ENCODE measurements at regions not wholly inside any gene's neighbourhood (a gene's known extent, or its start where the extent isn't known, plus 50 kb on each side); places are given as distances from the start of the nearest gene placed in this dataset.
"Not testable (repeated sequence)": the region's sequence is repeated elsewhere in the genome, so short reads cannot be mapped to it uniquely, and the experiment has no call there.

- no peak for DNase-seq
Measured at GRCh38 chr2:118607641-118608040, 239.8 kb downstream of the EN1 start.

DNA sequence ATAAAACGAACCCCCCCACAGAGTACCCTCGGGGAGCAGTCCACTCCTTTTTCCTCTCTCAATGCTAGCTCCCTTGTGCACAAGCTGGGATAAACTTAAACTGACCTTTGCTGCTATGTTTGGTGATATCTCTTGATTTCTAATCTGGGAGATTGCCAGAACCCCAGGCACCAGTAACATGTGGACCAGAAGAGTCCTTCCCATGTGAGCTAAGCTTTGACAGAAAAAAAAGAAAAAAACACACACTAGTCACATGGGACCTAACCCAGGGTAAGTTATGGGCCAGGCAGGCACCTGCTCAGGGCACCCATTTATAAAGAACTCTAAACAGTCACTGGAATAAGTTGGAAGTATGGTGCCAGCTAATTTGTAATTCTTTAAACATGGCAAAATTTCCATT, 242.6 kb downstream of the EN1 start:
- DNase-seq, result no peak

GRCh38 chr2:118604371-118604770, 243.1 kb downstream of the EN1 start:
- DNase-seq, result no peak

DNA sequence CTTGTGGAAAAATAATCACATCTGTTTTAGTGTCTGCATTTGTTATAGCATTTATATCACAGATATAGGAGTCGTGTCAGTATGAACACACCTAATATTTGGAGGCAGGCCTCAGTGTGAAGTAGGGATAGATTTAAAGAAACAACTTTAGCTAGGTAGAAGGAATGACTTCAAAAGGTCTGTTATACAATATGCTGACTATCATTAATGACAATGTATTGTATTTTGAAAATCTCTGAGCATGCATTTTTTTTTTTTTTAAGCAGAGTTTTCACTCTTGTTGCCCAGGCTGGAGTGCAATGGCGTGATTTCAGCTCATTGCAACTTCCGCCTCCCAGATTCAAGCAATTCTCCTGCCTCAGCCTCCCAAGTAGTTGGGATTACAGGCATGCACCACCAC, 248.3 kb downstream of the EN1 start:
- DNase-seq, result no peak

DNA sequence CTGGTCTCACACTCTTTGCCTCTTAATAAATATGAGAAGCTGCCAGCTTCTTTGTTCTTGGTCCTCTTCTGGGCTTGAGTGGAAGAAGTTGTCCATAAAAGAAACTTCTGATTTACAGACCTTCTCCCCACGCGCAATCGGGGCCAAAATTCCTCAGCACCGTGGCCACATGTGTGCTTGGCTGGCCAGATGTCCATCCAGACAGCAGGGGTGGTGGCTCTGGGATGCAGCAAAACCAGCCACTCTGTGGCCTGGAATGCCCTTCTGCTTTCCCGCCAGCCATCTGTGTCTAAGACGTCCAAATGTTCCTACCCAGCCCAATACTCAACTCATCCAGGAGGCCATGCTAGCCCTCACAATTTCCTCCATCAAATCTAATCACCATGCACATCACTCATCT, 250.8 kb downstream of the EN1 start:
- DNase-seq, result no peak

- no peak for DNase-seq
Measured at GRCh38 chr2:118593257-118593656, 254.2 kb downstream of the EN1 start.

- no peak for DNase-seq
Measured at GRCh38 chr2:118591223-118591622, 256.2 kb downstream of the EN1 start.

DNA sequence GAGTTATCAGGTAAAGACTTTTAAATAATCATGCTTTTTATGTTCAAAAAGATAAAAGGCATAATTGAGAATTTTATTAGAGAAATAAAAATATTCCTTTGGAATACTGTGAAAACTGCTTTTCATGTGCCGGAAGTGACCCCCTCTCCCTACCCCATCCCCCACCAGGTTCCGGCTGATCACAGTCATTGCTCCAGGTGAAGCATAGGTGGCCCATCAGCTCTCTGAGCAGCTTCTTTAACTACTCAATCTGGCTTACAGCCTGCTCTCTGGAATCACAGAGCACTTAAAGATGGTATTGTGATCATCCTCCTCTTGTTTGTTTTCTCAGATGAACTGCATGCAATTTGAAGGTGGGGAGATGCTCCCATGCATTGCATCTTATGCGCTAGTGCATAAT, 257.7 kb downstream of the EN1 start:
- DNase-seq, result no peak

DNA sequence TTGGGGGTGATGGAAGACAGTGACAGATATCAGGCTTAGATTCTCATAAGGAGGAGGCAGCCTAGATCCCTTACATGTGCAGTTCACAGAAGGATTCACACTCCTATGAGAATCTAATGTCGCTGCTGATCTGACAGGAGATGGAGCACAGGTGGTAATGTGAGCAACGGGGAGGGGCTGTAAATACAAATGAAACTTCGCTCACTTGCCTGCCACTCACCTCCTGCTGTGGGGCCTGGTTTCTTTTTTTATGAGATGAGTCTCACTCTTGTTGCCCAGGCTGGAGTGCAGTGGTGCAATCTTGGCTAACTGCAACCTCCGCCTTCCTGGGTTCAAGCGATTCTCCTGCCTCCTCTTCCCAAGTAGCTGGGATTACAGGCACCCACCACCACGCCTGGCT, 258.6 kb downstream of the EN1 start:
- DNase-seq, result no peak

DNA sequence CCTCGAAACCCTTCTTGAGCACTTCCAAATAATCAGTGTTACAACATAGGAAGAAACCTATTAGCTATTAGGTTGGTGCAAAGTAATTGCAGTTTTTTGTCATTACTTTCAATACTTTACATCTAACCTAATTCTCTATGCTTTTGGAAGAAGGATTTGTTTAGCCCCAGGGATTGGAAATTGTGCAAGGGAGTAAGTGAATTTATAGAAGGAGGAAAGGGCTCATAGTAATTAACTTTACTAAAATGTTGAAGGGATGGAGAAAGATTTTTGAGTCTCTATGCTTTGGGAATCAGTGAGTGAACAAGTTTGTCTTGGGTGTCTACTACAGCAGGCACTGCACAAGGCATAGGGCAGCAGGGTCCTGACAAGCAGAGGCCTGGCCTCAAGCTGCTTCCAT, 261.1 kb downstream of the EN1 start:
- DNase-seq, result no peak

- DNase-seq, result peak; percentile 62
Measured at GRCh38 chr2:118584877-118585276, 262.6 kb downstream of the EN1 start.

- DNase-seq, result peak; percentile 60
Measured at GRCh38 chr2:118584062-118584749, 263.2 kb downstream of the EN1 start.

- DNase-seq, result no peak
Measured at GRCh38 chr2:118582058-118582457, 265.4 kb downstream of the EN1 start.

DNA sequence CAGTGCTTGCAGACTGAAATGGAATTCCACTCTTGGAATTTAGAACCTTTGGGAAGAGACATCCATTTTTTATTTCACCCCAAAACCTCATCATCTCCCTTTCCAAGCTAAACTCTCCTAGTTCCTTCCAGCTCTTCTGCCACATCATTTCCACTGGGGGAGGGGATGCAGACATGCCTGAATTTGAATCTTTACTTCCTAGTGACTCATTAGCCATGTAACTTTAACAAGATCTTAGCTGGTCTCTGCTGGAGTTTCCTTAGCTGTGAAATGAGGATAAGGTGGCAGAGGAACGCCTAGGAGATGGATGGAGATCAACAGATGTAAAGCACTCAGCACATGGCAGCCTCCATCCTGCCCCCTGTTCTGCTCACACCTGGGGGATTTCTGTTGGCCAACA, 266.8 kb downstream of the EN1 start:
- no peak for DNase-seq

DNA sequence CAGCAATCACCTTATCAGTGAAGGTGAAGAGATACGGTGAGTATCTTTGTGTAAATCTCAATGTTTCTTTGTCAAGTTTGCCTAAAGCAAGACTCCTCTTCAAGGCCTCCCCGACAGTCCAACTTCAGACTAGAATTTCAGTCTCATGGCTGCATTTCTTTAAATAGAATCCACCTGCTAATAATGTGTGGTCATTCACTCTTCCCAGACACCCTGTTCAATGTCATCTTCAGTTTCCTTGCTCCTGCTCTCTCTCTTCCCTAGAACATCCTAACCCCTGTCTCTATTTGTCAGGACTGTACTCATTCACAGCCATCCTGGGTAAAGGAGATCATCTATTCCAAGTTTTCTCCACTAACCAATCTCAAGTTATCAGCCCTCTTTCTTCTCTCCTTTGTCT, 267.3 kb downstream of the EN1 start:
- no peak for DNase-seq

GRCh38 chr2:118577202-118577601, 270.2 kb downstream of the EN1 start:
- no peak for DNase-seq

- peak; percentile 71 for DNase-seq
Measured at GRCh38 chr2:118576109-118576855, 271.2 kb downstream of the EN1 start.

- not testable (repeated sequence) for DNase-seq
Measured at GRCh38 chr2:118572380-118572779, 275.1 kb downstream of the EN1 start.

- DNase-seq, result no peak
Measured at GRCh38 chr2:118569876-118570535, 277.4 kb downstream of the EN1 start.

DNA sequence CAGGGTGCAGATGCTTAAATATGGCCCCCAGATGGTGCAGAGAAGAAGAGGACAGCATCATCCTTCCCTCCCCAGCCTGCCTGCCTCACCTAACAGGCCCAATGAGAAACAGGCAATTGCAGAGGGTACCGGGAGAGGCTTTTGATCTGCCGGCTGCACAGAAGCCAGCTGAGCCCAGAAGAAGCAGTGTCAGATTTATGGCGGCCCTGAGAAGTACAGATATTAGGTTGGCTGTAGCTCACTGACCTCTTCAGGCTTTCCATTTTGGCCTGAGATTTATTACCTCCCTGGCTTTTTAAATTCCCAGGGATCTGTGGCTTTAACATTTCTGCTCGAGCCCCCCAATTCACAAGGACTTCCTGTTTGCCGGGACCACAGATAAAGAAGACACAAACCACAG, 278.7 kb downstream of the EN1 start:
- peak; percentile 66 for DNase-seq

GRCh38 chr2:118565786-118566540, 281.5 kb downstream of the EN1 start:
- peak; percentile 76 for DNase-seq

GRCh38 chr2:118565301-118565700, 282.1 kb downstream of the EN1 start:
- peak; percentile 81 for DNase-seq

DNA sequence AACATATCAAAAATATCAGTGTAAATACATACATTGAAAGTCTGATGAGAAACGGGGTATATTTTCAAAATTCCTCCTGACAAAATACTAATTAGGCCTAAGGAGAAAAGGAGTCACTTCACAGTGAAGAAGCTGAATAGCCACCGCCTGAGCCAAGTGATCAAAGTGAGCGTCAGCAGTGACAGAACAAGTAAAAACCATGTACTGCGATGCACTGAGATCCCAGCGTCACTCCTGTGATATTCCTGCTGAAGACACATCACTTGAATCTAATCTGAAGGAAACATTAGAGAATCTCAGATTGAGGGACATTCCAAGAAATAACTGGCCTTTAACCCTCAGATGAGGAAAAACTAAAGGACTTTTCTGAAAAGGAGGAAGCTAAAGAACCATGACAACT, 285.3 kb downstream of the EN1 start:
- no peak for DNase-seq
